ENCODE measurements at regions not wholly inside any gene's neighbourhood (a gene's known extent, or its start where the extent isn't known, plus 50 kb on each side); places are given as distances from the start of the nearest gene placed in this dataset.

GRCh38 chr18:60018618-60019462, 119.0 kb downstream of the PMAIP1 start:
- no peak for TF ChIP-seq CTCF (IDR thresholded peaks at IDR 0.05)
- no peak for TF ChIP-seq POLR2A (IDR thresholded peaks at IDR 0.05)

Data from suprapubic skin (tissue), 3 donors.